Stimulated activated CD4-positive, alpha-beta T cell treated with anti-CD3 and anti-CD28 coated beads, Interleukin-15, amount 100 ng/mL, for 1 hour (primary cell): ENCODE measurements at regions not wholly inside any gene's neighbourhood (a gene's known extent, or its start where the extent isn't known, plus 50 kb on each side); places are given as distances from the start of the nearest gene placed in this dataset.

Experiments
- DNase-seq, 2 donors: peaks; one replicate each; pipeline ENCODE4 v3.0.0-alpha.2; 2020; ENCODE audit warnings: low read depth in 1 of 2, low spot score in 1 of 2

- no peak for DNase-seq
Measured at GRCh38 chr9:515665-516064, 301.0 kb downstream of the DOCK8 start.

DNA sequence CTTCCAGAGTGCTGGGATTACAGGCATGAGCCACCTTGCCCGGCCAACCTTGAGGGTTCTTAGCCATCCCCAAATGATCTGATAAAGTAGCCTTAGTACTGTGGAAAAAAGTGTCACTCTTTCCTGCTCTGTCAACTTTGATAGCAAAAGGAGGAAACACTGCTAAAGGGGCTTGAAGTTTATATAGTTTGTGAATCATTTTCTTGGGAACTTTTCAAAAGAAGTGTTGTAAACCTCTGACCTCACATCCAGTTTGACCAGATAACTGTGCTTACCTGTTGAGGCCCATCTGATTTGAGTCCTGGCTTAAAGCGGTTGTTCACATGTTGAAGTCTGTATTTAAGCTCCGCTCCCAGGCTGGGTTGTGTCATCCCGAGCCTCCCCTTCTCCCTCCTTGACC is 303.3 kb downstream of the DOCK8 start:
- DNase-seq = no peak

- DNase-seq = no peak
Measured at GRCh38 chr9:518540-518939, 303.9 kb downstream of the DOCK8 start.

DNA sequence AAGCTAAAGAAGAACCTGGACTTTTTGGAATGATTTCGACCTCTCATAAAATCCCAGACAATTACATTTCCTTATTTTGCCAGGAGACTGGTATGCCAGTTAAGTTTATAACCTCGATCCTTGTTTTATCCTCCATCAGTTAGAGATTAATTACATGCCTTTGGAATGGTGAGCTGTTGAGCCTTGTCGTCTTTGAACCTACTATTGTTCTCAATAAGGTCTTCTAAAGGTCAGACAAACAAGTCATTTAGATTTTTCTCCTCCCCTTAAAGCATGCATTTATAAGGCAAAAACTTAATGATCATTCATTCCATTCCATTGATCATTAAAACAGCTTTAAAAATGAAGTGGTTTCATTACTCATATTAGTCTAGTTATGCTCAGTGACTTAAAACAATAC is 304.9 kb downstream of the DOCK8 start:
- no peak for DNase-seq

GRCh38 chr9:520302-520701 is 305.6 kb downstream of the DOCK8 start:
- no peak for DNase-seq

GRCh38 chr9:522190-522589 is 307.5 kb downstream of the DOCK8 start:
- no peak for DNase-seq

DNA sequence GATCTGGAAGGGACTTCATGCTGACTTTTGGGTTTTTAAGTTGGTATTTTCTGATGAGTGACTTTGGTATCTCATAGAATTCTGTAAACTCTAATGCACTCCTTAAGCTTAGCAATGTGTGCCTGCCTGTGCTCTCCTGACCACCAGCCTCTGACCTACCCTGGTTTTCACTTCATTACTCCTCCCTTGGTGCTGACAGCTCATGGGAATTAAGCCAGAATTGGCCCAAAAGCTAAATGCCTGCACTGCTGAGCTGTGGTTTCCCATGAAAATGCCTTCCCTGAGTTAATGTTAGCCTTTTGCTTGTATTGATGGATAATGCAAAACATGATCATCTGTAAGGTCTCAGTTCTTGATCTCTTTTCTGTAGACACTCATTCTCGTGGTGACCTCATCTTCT is 308.0 kb downstream of the DOCK8 start:
- DNase-seq = no peak

DNA sequence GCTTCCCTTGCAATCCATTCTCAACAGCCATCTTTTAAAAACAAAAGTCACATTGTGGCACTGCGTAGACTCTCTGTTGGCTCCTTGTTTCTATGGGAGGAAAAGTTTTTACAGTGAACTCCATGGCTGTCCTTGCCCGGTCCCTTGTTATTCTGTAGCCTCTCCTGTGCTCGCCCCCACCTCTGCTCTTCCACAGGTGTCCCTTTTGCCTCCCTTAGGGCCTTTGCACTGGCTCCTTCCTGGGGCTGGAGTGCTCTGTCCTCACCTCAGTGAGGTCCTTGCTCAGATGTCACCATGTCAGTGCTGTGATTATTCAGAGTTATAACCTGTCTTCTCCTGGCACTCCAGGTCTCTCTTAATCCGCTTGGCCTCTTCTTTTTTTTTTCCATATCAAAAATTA is 308.8 kb downstream of the DOCK8 start:
- DNase-seq = no peak

DNA sequence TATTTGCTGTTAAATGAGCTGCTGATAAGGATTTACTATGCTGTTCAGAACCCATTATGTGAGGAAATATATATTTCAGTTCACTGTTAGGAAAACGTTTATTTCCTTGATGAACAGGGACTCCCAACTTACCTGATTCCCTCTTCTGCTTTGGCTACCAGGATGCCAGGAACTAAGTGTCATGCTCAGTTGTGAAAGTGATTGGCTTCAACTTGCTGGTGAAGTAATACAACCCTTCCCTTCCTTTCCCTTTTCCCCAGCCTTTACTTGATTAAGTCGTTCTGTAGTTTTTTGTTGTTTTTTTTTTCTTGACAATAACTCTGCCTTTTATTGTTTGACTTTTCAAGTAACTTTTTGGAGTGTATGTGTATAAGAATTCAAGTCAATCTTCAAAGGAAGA is 309.3 kb downstream of the DOCK8 start:
- no peak for DNase-seq

DNA sequence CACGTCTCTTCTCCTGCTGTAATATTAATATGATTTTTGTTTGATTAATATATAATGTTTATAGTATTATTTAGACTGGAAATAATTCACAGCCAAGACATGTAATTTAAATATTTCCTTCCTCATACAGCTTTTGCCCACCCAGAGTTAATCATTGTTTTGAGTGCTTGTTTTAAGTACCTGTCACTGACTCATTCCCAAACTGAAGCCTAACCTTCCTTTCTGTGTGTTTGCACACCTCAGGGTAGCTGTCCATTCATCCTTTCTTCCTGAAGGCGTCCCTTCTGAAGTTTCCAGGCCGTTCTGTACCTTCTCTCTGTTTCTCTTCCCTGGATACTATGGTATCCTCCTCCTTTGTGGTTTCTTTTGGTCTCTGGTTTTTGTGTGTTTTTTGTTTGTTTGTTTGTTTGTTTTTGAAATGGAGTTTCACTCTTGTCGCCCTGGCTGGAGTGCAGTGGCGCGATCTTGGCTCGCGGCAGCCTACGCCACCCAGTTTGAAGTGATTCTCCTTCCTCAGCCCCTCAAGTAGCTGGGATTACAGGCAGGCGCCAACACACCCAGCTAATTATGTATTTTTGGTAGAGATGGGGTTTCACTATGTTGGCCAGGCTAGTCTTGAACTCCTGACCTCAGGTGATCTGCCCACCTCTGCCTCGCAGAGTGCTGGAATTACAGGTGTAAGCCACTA is 312.4 kb downstream of the DOCK8 start:
- no peak for DNase-seq

DNA sequence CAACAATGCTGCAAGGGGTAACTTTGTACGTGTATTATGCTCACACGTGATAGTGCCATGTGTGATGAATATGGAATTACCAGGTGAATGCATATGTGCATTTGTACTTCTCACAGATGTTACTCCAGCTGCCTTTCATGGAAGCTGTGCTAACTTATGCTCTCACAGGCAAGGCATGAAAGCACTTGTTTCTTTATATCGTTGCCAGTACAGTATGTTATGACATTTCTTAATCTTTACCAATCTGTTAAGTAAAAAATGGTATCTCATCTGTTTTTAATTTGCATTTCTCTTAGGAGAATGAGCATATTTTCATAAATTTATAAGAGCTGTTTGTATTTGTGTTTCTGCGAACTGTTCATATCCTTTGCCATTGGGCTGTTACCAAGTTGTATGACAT is 311.8 kb upstream of the DMRT1 start:
- no peak for DNase-seq

DNA sequence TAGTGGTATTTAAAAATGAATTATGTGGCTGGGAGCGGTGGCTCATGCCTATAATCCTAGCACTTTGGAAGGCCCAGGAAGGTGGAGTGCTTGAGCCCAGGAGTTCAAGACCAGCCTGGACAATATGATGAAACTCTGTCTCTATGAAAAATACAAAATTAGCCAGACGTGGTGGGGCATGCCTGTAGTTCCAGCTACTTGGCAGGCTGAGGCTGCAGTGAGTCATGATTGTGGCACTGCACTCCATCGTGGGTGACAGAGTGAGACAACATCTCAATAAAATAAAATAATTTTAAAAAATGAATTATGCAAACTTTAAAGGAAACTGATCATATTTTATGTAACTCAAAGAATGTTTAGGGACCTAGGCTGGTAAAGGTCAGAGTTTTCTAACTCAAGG is 310.8 kb upstream of the DMRT1 start:
- no peak for DNase-seq

GRCh38 chr9:532707-533106 is 308.8 kb upstream of the DMRT1 start:
- no peak for DNase-seq

- no peak for DNase-seq
Measured at GRCh38 chr9:534886-535285, 306.6 kb upstream of the DMRT1 start.

GRCh38 chr9:535356-535755 is 306.1 kb upstream of the DMRT1 start:
- DNase-seq = no peak

- no peak for DNase-seq
Measured at GRCh38 chr9:536597-537511, 304.6 kb upstream of the DMRT1 start.

- DNase-seq = no peak
Measured at GRCh38 chr9:543478-543877, 298.0 kb upstream of the DMRT1 start.

DNA sequence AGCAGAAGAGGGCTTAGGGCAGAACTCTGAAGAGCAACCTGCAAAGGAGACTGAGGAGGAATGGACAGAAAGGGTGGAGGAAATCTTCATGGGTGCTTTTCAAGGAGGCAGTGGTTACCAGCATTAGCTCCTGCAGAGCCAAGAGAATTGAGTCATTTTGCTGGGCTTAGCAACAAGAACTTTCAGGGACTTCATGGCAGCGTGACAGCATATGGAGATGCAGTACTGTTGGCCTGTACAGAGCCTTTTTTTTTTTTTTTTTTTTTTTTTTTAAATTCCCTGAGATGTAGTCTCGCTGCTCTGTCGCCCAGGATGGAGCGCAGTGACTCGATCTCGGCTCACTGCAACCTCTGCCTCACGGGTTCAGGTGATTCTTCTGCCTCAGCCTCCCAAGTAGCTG is 296.0 kb upstream of the DMRT1 start:
- no peak for DNase-seq

- DNase-seq = no peak
Measured at GRCh38 chr9:546235-546634, 295.3 kb upstream of the DMRT1 start.

DNA sequence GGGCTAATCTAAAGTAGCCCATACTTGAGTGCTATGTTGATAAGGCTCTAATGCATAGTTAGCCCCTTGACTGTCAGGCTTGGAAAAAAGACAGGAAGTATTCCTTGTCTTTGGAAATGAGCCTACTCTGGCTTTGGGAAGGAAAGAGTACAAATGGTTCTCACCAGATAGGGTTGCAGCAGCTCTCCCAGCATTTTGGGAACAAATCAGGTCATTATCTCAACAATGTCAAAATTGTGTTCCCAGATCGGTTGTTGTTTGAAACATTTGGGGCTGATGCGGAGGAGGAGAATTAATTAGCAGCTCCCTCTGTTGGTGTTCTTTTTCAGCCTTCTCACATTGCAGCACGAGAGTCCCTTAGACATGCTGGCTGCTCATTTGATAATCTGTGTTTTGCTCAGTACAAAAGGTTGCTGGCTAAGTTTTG is 294.7 kb upstream of the DMRT1 start:
- no peak for DNase-seq

DNA sequence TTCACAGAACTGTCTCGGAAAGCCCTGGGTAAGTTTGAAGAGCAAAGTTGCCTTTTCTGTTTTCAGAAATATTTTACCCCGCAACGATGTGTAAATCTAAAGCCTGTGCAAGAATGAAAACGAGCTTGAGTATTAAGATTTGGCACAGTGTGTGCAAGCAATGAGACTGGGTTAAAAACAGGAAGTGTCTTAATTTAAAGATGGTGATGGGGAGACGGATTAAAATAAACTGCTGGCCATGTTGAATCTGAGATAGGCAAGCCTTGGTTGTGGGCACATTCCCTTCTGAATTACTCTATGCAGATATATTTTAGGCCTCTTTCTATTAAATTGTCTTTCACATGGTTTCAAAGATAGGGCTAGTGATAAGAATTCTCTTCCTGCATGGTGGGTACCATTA is 294.2 kb upstream of the DMRT1 start:
- DNase-seq = no peak

DNA sequence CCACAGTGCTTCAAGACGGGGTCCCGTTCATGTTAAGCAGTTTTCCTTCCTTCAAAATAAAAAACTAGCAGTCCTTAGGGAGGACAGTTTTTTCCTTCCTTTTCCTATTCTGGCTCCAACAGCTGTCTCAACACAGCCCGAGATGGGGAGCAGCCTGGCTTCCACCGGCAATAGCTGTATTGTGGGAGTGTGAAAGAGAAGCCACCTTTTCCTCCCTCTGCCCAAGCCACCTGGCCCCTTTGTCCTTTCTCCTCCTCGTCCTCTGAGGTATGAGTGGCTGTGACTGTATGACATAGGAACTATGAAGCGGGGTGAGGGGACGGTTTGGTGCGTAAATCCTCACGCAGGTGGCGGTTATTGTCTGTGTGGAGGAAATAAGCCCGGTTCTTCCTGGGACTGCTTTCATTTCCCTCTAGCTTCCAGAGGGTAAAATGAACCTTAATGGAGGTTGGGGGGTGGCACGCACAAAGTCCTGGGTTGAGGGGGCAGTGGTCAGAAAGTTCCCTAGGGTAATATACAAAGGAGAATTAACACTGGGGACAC is 292.0 kb upstream of the DMRT1 start:
- no peak for DNase-seq
